Mesenchymal stem cell (in vitro differentiated cells and primary cell): ENCODE measurements at regions not wholly inside any gene's neighbourhood (a gene's known extent, or its start where the extent isn't known, plus 50 kb on each side); places are given as distances from the start of the nearest gene placed in this dataset.

ENCODE experiments used
- DNase-seq: peaks from one replicate; pipeline ENCODE4 v3.0.0-alpha.2; 2013
- H2AFZ ChIP-seq: one replicate; pipeline ENCODE4 v1.6.1; 2013; ENCODE audit warnings: low read depth, mild to moderate bottlenecking, control low read depth, inconsistent platforms, low read length, moderate library complexity
- H2AK5ac ChIP-seq: 2 replicates; pipeline ENCODE4 v1.6.1; 2013; ENCODE audit warnings: low read length, moderate library complexity, mild to moderate bottlenecking, inconsistent platforms; ENCODE audit not compliant: severe bottlenecking
- H2BK120ac ChIP-seq: one replicate; pipeline ENCODE4 v1.6.1; 2013; ENCODE audit warnings: low read depth, mild to moderate bottlenecking, inconsistent platforms, low read length, moderate library complexity
- H2BK12ac ChIP-seq, 2 experiments: one replicate each; pipeline ENCODE4 v1.6.1; 2013; ENCODE audit warnings: inconsistent platforms in 2 of 2, low read length in 2 of 2, mild to moderate bottlenecking in 2 of 2, moderate library complexity in 2 of 2, control low read depth in 1 of 2
- H2BK15ac ChIP-seq: one replicate; pipeline ENCODE4 v1.6.1; 2013; ENCODE audit warnings: mild to moderate bottlenecking, low read depth, inconsistent platforms; ENCODE audit not compliant: poor library complexity, severe bottlenecking
- H2BK5ac ChIP-seq: 2 replicates; pipeline ENCODE4 v1.6.1; 2013; ENCODE audit warnings: low read depth, mild to moderate bottlenecking, low read length, control low read depth, inconsistent platforms; ENCODE audit not compliant: poor library complexity, severe bottlenecking
- H3K14ac ChIP-seq, 2 experiments: one replicate each; pipeline ENCODE4 v1.6.1; 2013; ENCODE audit warnings: inconsistent platforms in 2 of 2, low read length in 2 of 2, control low read depth in 1 of 2, mild to moderate bottlenecking in 1 of 2, moderate library complexity in 1 of 2
- H3K18ac ChIP-seq, 2 experiments: one replicate each; pipeline ENCODE4 v1.6.1; 2013; ENCODE audit warnings: inconsistent platforms in 2 of 2, low read length in 2 of 2, control low read depth in 1 of 2, low read depth in 1 of 2, mild to moderate bottlenecking in 1 of 2
- H3K23ac ChIP-seq, 2 experiments: one replicate each; pipeline ENCODE4 v1.6.1; 2013; ENCODE audit warnings: inconsistent platforms in 2 of 2, low read length in 2 of 2, mild to moderate bottlenecking in 2 of 2, moderate library complexity in 2 of 2, control low read depth in 1 of 2
- H3K27ac ChIP-seq: 2 replicates; pipeline ENCODE4 v1.5.1; 2013; ENCODE audit warnings: mild to moderate bottlenecking, moderate library complexity, low read length, control low read depth, inconsistent platforms; ENCODE audit not compliant: poor library complexity, severe bottlenecking
- H3K27me3 ChIP-seq, 2 experiments: 2 replicates each; pipeline versions ENCODE4 v1.6.1 to v1.7.0; 2013; ENCODE audit warnings: low read length in 2 of 2, mild to moderate bottlenecking in 2 of 2, moderate library complexity in 2 of 2, control low read depth in 1 of 2, inconsistent platforms in 1 of 2; ENCODE audit not compliant: control insufficient read depth in 1 of 2, insufficient read depth in 1 of 2
- H3K36me3 ChIP-seq, 2 experiments: 2 replicates each; pipeline versions ENCODE4 v1.6.1 to v1.7.0; 2013; ENCODE audit warnings: low read length in 2 of 2, control low read depth in 1 of 2, inconsistent platforms in 1 of 2, low read depth in 1 of 2, mild to moderate bottlenecking in 1 of 2; ENCODE audit not compliant: insufficient read depth in 2 of 2, control insufficient read depth in 1 of 2
- H3K4ac ChIP-seq, 2 experiments: one replicate each; pipeline ENCODE4 v1.6.1; 2013; ENCODE audit warnings: inconsistent platforms in 2 of 2, low read length in 2 of 2, mild to moderate bottlenecking in 2 of 2, moderate library complexity in 2 of 2, control low read depth in 1 of 2, low read depth in 1 of 2
- H3K4me1 ChIP-seq: 2 replicates; pipeline ENCODE4 v1.6.1; 2013; ENCODE audit warnings: low read depth, low read length, control low read depth; ENCODE audit not compliant: control insufficient read depth, insufficient read depth
- H3K4me2 ChIP-seq: 2 replicates; pipeline ENCODE4 v1.6.1; 2013; ENCODE audit warnings: low read length, mild to moderate bottlenecking, inconsistent platforms; ENCODE audit not compliant: poor library complexity, severe bottlenecking
- H3K4me3 ChIP-seq, 2 experiments: 2 replicates each; pipeline versions ENCODE4 v1.5.1 to v1.7.0; 2013; ENCODE audit warnings: low read length in 2 of 2, mild to moderate bottlenecking in 2 of 2, control low read depth in 1 of 2, low read depth in 1 of 2; ENCODE audit not compliant: insufficient read depth in 1 of 2
- H3K79me1 ChIP-seq: replicated peaks from 2 replicates; pipeline ENCODE4 v1.6.1; 2013; ENCODE audit warnings: mild to moderate bottlenecking, control low read depth, low read length, inconsistent platforms; ENCODE audit not compliant: poor library complexity, severe bottlenecking
- H3K9ac ChIP-seq: 2 replicates; pipeline ENCODE4 v1.7.0; 2013; ENCODE audit warnings: mild to moderate bottlenecking, low read length, moderate library complexity
- H3K9me3 ChIP-seq: 2 replicates; pipeline ENCODE4 v1.7.0; 2013; ENCODE audit warnings: mild to moderate bottlenecking, low read length; ENCODE audit not compliant: control insufficient read depth
- H4K8ac ChIP-seq: one replicate; pipeline ENCODE4 v1.6.1; 2013; ENCODE audit warnings: inconsistent platforms, mild to moderate bottlenecking, low read length, moderate library complexity
- H4K91ac ChIP-seq: one replicate; pipeline ENCODE4 v1.6.1; 2013; ENCODE audit warnings: mild to moderate bottlenecking, low read length, inconsistent platforms
- WGBS: methylation state at CpG from one replicate; pipeline ENCODE4 v1.1.7; 2013; ENCODE audit warnings: mixed read lengths; 5-methylcytosine and 5-hydroxymethylcytosine counted together

GRCh38 chr17:77410470-77410869 is 269.7 kb downstream of the SEC14L1 start:
- Histone ChIP-seq H4K8ac (no peak overlapping the region), H2BK120ac (peak overlapping the region; percentile 0), H4K91ac (peak overlapping the region; percentile 62), H3K9me3 (no peaks in the 10 kb centered on the region), H2BK15ac (no peak overlapping the region), H3K4ac (peak overlapping the region; percentile 2 to 8), H3K27me3 (no peaks in the 10 kb centered on the region), H3K4me1 (peaks cover 53% of the 10 kb centered on the region), H3K9ac (peak overlapping the region; percentile 38), H3K23ac (no peak overlapping the region), H3K14ac (peak overlapping the region in 1 of 2 experiments; percentile 81), H3K4me2 (no peak overlapping the region), H3K4me3 (no peak overlapping the region), H2AK5ac (peak overlapping the region; percentile 95), H3K27ac (no peak overlapping the region), H2AFZ (no peak overlapping the region), H3K36me3 (peaks cover 23 to 44% of the 10 kb centered on the region in 2 experiments), H2BK5ac (no peak overlapping the region), H3K79me1 (peaks cover 15% of the 10 kb centered on the region), H2BK12ac (peak overlapping the region in 1 of 2 experiments; percentile 12), H3K18ac (peak overlapping the region in 1 of 2 experiments; percentile 46)
- 82% methylated on average over 12 of the region's 13 CpGs for WGBS
- DNase-seq, result no peak

- H3K4ac ChIP-seq, result no peak overlapping the region
- no peaks in the 10 kb centered on the region for H3K9me3 ChIP-seq
- H2BK120ac ChIP-seq, result no peak overlapping the region
- H4K8ac ChIP-seq, result peak overlapping the region; percentile 27
- no peak overlapping the region for H2BK5ac ChIP-seq
- WGBS, result 96% methylated on average over 15 of the region's 15 CpGs
- H2BK12ac ChIP-seq, result no peak overlapping the region
- no peak overlapping the region for H2AK5ac ChIP-seq
- no peak overlapping the region for H3K9ac ChIP-seq
- no peak overlapping the region for H3K4me2 ChIP-seq
- peaks cover 41 to 62% of the 10 kb centered on the region in 2 experiments for H3K36me3 ChIP-seq
- H3K4me3 ChIP-seq, result no peak overlapping the region
- no peak overlapping the region for H3K14ac ChIP-seq
- H3K27ac ChIP-seq, result no peak overlapping the region
- peak overlapping the region in 1 of 2 experiments; percentile 75 for H3K23ac ChIP-seq
- no peak overlapping the region for H2AFZ ChIP-seq
- H3K27me3 ChIP-seq, result no peaks in the 10 kb centered on the region
- H2BK15ac ChIP-seq, result no peak overlapping the region
- H3K18ac ChIP-seq, result no peak overlapping the region
- H4K91ac ChIP-seq, result no peak overlapping the region
- H3K4me1 ChIP-seq, result peaks cover 43% of the 10 kb centered on the region
- H3K79me1 ChIP-seq, result peaks cover 15% of the 10 kb centered on the region
- no peak for DNase-seq
Observed at GRCh38 chr17:77414811-77415400, 274.1 kb downstream of the SEC14L1 start.

GRCh38 chr17:77416105-77416713 is 275.4 kb downstream of the SEC14L1 start:
- H3K23ac ChIP-seq, result no peak overlapping the region
- no peak overlapping the region for H2BK15ac ChIP-seq
- H3K4me1 ChIP-seq, result peaks cover 47% of the 10 kb centered on the region
- no peak overlapping the region for H3K9ac ChIP-seq
- no peak overlapping the region for H3K4ac ChIP-seq
- no peak overlapping the region for H2BK5ac ChIP-seq
- no peak overlapping the region for H2AK5ac ChIP-seq
- no peak overlapping the region for H3K4me2 ChIP-seq
- H3K27me3 ChIP-seq, result no peaks in the 10 kb centered on the region
- no peak overlapping the region for H3K14ac ChIP-seq
- H3K36me3 ChIP-seq, result peaks cover 33 to 58% of the 10 kb centered on the region in 2 experiments
- H3K9me3 ChIP-seq, result no peaks in the 10 kb centered on the region
- no peak overlapping the region for H3K4me3 ChIP-seq
- no peak overlapping the region for H3K18ac ChIP-seq
- H2AFZ ChIP-seq, result no peak overlapping the region
- peak overlapping the region; percentile 74 for H4K91ac ChIP-seq
- H2BK120ac ChIP-seq, result no peak overlapping the region
- peaks cover 15% of the 10 kb centered on the region for H3K79me1 ChIP-seq
- no peak for DNase-seq
- H4K8ac ChIP-seq, result peak overlapping the region; percentile 85
- WGBS, result 79% methylated on average over 17 of the region's 17 CpGs
- no peak overlapping the region for H3K27ac ChIP-seq
- no peak overlapping the region for H2BK12ac ChIP-seq

- H3K4me1 ChIP-seq, result peaks cover 60% of the 10 kb centered on the region
- peaks cover 13% of the 10 kb centered on the region for H3K79me1 ChIP-seq
- no peak overlapping the region for H3K14ac ChIP-seq
- DNase-seq, result no peak
- no peak overlapping the region for H3K4me2 ChIP-seq
- H3K36me3 ChIP-seq, result peaks cover 30 to 54% of the 10 kb centered on the region in 2 experiments
- H3K9ac ChIP-seq, result no peak overlapping the region
- no peak overlapping the region for H2BK12ac ChIP-seq
- WGBS, result 93% methylated on average over 12 of the region's 12 CpGs
- H2BK15ac ChIP-seq, result no peak overlapping the region
- H3K9me3 ChIP-seq, result no peaks in the 10 kb centered on the region
- H2BK120ac ChIP-seq, result no peak overlapping the region
- H2BK5ac ChIP-seq, result no peak overlapping the region
- H3K18ac ChIP-seq, result peak overlapping the region in 1 of 2 experiments; percentile 45
- no peak overlapping the region for H3K23ac ChIP-seq
- peak overlapping the region; percentile 48 for H4K8ac ChIP-seq
- H2AK5ac ChIP-seq, result no peak overlapping the region
- H4K91ac ChIP-seq, result peak overlapping the region; percentile 30
- H3K4ac ChIP-seq, result no peak overlapping the region
- no peaks in the 10 kb centered on the region for H3K27me3 ChIP-seq
- no peak overlapping the region for H3K4me3 ChIP-seq
- no peak overlapping the region for H3K27ac ChIP-seq
- no peak overlapping the region for H2AFZ ChIP-seq
Observed at GRCh38 chr17:77417575-77417974, 276.8 kb downstream of the SEC14L1 start.
